ENCODE measurements at regions not wholly inside any gene's neighbourhood (a gene's known extent, or its start where the extent isn't known, plus 50 kb on each side); places are given as distances from the start of the nearest gene placed in this dataset.

DNA sequence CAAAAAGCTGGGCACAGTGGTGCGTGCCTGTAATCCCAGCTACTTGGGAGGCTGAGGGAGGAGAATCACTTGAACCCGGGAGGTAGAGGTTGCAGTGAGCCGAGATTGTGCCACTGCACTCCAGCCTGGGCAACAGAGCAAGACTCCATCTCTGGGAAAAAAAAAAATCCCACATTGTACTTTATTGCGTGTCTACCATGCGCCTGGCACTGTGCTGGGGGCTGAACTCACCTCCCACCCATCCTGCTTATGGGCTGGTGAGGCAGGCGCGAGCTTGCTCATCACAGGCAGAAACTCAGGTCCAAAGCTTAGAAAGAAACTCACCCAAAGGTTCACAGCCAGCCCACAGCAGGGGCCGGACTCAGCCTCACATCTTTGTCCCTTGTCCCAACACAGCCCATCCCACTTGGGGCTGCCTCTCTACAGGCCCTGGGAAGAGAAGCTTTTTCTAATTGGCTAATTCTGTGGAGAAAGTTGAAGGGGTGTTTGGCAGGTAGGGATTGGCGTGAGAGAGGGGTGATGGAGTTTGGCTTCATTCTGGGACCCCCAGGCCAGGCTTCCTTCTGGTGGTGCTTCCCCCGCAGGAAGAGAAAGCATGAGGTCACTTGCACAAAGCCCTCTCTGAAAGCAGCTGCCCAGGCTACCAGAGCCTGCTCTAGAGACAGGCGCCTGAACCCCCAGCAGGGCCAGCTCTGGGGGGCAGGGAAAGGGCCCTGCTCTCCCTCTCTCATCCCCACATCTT lies 122.6 kb upstream of the SMAD3 start:
- H3K4me3 ChIP-seq, result no peak overlapping the region
- ATAC-seq (ENCODE audit: insufficient read depth, low FRiP score) (no peak), DNase-seq (no peak)
- H3K27ac ChIP-seq (ENCODE audit: low read depth in 1 of 2, low read length in 1 of 2), result no peak overlapping the region
- 95 to 97% methylated on average over 11 of the region's 11 CpGs for WGBS, 2 donors
- H3K9me3 ChIP-seq (ENCODE audit: control insufficient read depth in 4 of 4, insufficient read depth in 3 of 4, low read length in 3 of 4), result no peaks in the 10 kb centered on the region
- H3K9ac ChIP-seq (ENCODE audit: insufficient read depth in 1 of 2, low read length in 2 of 2), result no peak overlapping the region
- H3K27me3 ChIP-seq (ENCODE audit: control insufficient read depth in 3 of 3, insufficient read depth in 3 of 3, low read length in 2 of 3), result peaks cover 0 to 6% (median 0%) of the 10 kb centered on the region in 3 donors
- TF ChIP-seq, protein P1, sequence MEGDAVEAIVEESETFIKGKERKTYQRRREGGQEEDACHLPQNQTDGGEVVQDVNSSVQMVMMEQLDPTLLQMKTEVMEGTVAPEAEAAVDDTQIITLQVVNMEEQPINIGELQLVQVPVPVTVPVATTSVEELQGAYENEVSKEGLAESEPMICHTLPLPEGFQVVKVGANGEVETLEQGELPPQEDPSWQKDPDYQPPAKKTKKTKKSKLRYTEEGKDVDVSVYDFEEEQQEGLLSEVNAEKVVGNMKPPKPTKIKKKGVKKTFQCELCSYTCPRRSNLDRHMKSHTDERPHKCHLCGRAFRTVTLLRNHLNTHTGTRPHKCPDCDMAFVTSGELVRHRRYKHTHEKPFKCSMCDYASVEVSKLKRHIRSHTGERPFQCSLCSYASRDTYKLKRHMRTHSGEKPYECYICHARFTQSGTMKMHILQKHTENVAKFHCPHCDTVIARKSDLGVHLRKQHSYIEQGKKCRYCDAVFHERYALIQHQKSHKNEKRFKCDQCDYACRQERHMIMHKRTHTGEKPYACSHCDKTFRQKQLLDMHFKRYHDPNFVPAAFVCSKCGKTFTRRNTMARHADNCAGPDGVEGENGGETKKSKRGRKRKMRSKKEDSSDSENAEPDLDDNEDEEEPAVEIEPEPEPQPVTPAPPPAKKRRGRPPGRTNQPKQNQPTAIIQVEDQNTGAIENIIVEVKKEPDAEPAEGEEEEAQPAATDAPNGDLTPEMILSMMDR (IDR thresholded peaks at IDR 0.05; ENCODE audit: control extremely low read depth, extremely low read depth), result no peak
- H3K4me1 ChIP-seq (ENCODE audit: control insufficient read depth in 5 of 5, insufficient read depth in 5 of 5, low read length in 5 of 5), result peaks cover 0 to 11% (median 0%) of the 10 kb centered on the region in 5 donors
- H3K36me3 ChIP-seq (ENCODE audit: control insufficient read depth in 4 of 4, insufficient read depth in 4 of 4, low read length in 4 of 4), result no peaks in the 10 kb centered on the region

DNA sequence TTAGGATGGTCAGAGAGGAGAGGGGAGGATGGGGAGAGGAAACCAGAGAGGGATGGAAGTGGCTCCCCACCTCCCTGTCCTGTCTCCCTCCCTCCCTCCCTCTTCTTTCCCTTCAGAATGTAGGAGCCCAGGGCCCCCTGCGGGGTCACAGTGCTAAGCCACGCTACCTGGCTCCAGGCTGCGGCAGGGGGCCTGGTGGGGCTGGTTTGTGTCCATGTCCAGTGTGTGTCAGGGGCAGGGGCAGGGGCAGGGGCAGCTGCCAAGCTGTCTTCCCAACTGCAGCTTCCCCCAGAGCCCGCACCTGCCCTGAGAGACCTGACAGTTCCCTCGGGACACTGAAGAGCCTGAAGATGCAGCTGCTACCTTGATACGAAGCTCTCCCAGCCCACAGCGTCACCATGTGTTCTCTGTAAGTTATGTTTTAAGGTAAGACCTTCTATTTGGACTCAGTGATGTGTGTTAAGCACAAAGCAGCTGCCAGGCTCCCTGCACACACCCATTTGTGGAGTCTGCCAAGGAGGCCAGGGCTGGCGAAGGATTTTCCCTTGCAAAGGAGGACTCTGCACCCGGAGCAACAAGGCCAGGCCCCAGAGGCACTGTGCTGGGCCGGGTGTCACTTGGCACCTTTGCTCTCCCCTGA lies 121.8 kb upstream of the SMAD3 start:
- TF ChIP-seq, protein P1 (IDR thresholded peaks at IDR 0.05; ENCODE audit: control extremely low read depth, extremely low read depth), result no peak
- DNase-seq (no peak), ATAC-seq (ENCODE audit: insufficient read depth, low FRiP score) (no peak)
- Histone ChIP-seq H3K9me3 (ENCODE audit: control insufficient read depth in 4 of 4, insufficient read depth in 3 of 4, low read length in 3 of 4) (no peaks in the 10 kb centered on the region), H3K4me1 (ENCODE audit: control insufficient read depth in 5 of 5, insufficient read depth in 5 of 5, low read length in 5 of 5) (peaks cover 0 to 11% (median 1%) of the 10 kb centered on the region in 5 donors), H3K36me3 (ENCODE audit: control insufficient read depth in 4 of 4, insufficient read depth in 4 of 4, low read length in 4 of 4) (no peaks in the 10 kb centered on the region), H3K9ac (ENCODE audit: insufficient read depth in 1 of 2, low read length in 2 of 2) (no peak overlapping the region), H3K27me3 (ENCODE audit: control insufficient read depth in 3 of 3, insufficient read depth in 3 of 3, low read length in 2 of 3) (peaks cover 0 to 6% (median 0%) of the 10 kb centered on the region in 3 donors), H3K4me3 (no peak overlapping the region), H3K27ac (ENCODE audit: low read depth in 1 of 2, low read length in 1 of 2) (no peak overlapping the region)
- WGBS, 2 donors, result 93 to 95% methylated on average over 10 of the region's 10 CpGs

DNA sequence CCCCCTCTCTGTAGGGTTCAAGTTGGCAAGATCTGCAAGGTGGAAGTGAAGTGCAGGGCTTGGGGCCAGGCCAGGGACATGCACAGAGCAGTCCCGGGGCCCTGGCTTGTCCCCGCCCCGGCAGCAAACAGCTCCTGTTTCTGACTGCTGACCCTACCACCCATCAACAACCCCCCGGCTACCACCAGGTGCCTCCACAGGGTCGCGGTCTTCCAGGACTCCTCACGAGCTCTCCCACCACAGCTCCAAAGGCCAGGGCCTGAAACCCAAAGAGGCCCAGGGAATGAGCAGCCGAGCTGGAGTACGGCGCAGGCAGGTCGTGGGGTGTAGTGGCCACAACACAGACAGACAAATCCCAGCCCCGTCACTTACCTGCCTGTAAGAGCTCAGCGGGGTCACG lies 121.3 kb upstream of the SMAD3 start:
- Histone ChIP-seq H3K9me3 (ENCODE audit: control insufficient read depth in 4 of 4, insufficient read depth in 3 of 4, low read length in 3 of 4) (no peaks in the 10 kb centered on the region), H3K4me1 (ENCODE audit: control insufficient read depth in 5 of 5, insufficient read depth in 5 of 5, low read length in 5 of 5) (peaks cover 0 to 11% (median 1%) of the 10 kb centered on the region in 5 donors), H3K27me3 (ENCODE audit: control insufficient read depth in 3 of 3, insufficient read depth in 3 of 3, low read length in 2 of 3) (peaks cover 0 to 6% (median 0%) of the 10 kb centered on the region in 3 donors), H3K27ac (ENCODE audit: low read depth in 1 of 2, low read length in 1 of 2) (no peak overlapping the region), H3K36me3 (ENCODE audit: control insufficient read depth in 4 of 4, insufficient read depth in 4 of 4, low read length in 4 of 4) (no peaks in the 10 kb centered on the region), H3K9ac (ENCODE audit: insufficient read depth in 1 of 2, low read length in 2 of 2) (no peak overlapping the region), H3K4me3 (no peak overlapping the region)
- 92 to 93% methylated on average over 14 of the region's 14 CpGs for WGBS, 2 donors
- TF ChIP-seq, protein P1 (IDR thresholded peaks at IDR 0.05; ENCODE audit: control extremely low read depth, extremely low read depth), result no peak
- no peak for ATAC-seq (ENCODE audit: insufficient read depth, low FRiP score)
- DNase-seq, result no peak
